NOMO-1 (cell line): ENCODE measurements at regions not wholly inside any gene's neighbourhood (a gene's known extent, or its start where the extent isn't known, plus 50 kb on each side); places are given as distances from the start of the nearest gene placed in this dataset.
"Not testable (repeated sequence)": the region's sequence is repeated elsewhere in the genome, so short reads cannot be mapped to it uniquely, and the experiment has no call there.

Source experiments
- DNase-seq, 2 experiments: peaks; one replicate each; lab custom pipeline; 2025; ENCODE audit not compliant: unreplicated experiment in 2 of 2; lab: John Stamatoyannopoulos, UW

- no peak for DNase-seq
Measured at GRCh38 chr5:3324421-3325101, 271.1 kb upstream of the IRX1 start.

GRCh38 chr5:3323966-3324365 is 271.7 kb upstream of the IRX1 start:
- DNase-seq: not testable (repeated sequence)

GRCh38 chr5:3323144-3323543 is 272.5 kb upstream of the IRX1 start:
- DNase-seq: no peak

- no peak for DNase-seq
Measured at GRCh38 chr5:3322642-3323041, 273.0 kb upstream of the IRX1 start.

GRCh38 chr5:3321923-3322322 is 273.7 kb upstream of the IRX1 start:
- DNase-seq: no peak

GRCh38 chr5:3321119-3321760 is 274.4 kb upstream of the IRX1 start:
- no peak for DNase-seq

- DNase-seq: no peak
Measured at GRCh38 chr5:3320317-3320875, 275.2 kb upstream of the IRX1 start.

- DNase-seq: no peak
Measured at GRCh38 chr5:3317051-3317795, 278.4 kb upstream of the IRX1 start.

GRCh38 chr5:3313569-3313968 is 282.1 kb upstream of the IRX1 start:
- no peak for DNase-seq

- no peak for DNase-seq
Measured at GRCh38 chr5:3312299-3312698, 283.3 kb upstream of the IRX1 start.

GRCh38 chr5:3311433-3311832 is 284.2 kb upstream of the IRX1 start:
- DNase-seq: no peak

- no peak for DNase-seq
Measured at GRCh38 chr5:3310541-3311261, 284.9 kb upstream of the IRX1 start.

GRCh38 chr5:3309538-3309937 is 286.1 kb upstream of the IRX1 start:
- DNase-seq: no peak

GRCh38 chr5:3307982-3308621 is 287.5 kb upstream of the IRX1 start:
- no peak for DNase-seq

GRCh38 chr5:3305432-3305831 is 290.2 kb upstream of the IRX1 start:
- DNase-seq: no peak

- DNase-seq: no peak
Measured at GRCh38 chr5:3304346-3304745, 291.3 kb upstream of the IRX1 start.

GRCh38 chr5:3303777-3304176 is 291.9 kb upstream of the IRX1 start:
- no peak for DNase-seq

- DNase-seq: no peak
Measured at GRCh38 chr5:3302228-3302627, 293.4 kb upstream of the IRX1 start.

GRCh38 chr5:3301306-3301705 is 294.3 kb upstream of the IRX1 start:
- no peak for DNase-seq

- DNase-seq: no peak
Measured at GRCh38 chr5:3300726-3301125, 294.9 kb upstream of the IRX1 start.

GRCh38 chr5:3299441-3299840 is 296.2 kb upstream of the IRX1 start:
- DNase-seq: no peak
